Mesenchymal stem cell (in vitro differentiated cells and primary cell): ENCODE measurements at regions not wholly inside any gene's neighbourhood (a gene's known extent, or its start where the extent isn't known, plus 50 kb on each side); places are given as distances from the start of the nearest gene placed in this dataset.

Source experiments
- DNase-seq: peaks from one replicate; pipeline ENCODE4 v3.0.0-alpha.2; 2013
- H2AFZ ChIP-seq: one replicate; pipeline ENCODE4 v1.6.1; 2013; ENCODE audit warnings: low read depth, mild to moderate bottlenecking, control low read depth, inconsistent platforms, low read length, moderate library complexity
- H2AK5ac ChIP-seq: 2 replicates; pipeline ENCODE4 v1.6.1; 2013; ENCODE audit warnings: low read length, moderate library complexity, mild to moderate bottlenecking, inconsistent platforms; ENCODE audit not compliant: severe bottlenecking
- H2BK120ac ChIP-seq: one replicate; pipeline ENCODE4 v1.6.1; 2013; ENCODE audit warnings: low read depth, mild to moderate bottlenecking, inconsistent platforms, low read length, moderate library complexity
- H2BK12ac ChIP-seq, 2 experiments: one replicate each; pipeline ENCODE4 v1.6.1; 2013; ENCODE audit warnings: inconsistent platforms in 2 of 2, low read length in 2 of 2, mild to moderate bottlenecking in 2 of 2, moderate library complexity in 2 of 2, control low read depth in 1 of 2
- H2BK15ac ChIP-seq: one replicate; pipeline ENCODE4 v1.6.1; 2013; ENCODE audit warnings: mild to moderate bottlenecking, low read depth, inconsistent platforms; ENCODE audit not compliant: poor library complexity, severe bottlenecking
- H2BK5ac ChIP-seq: 2 replicates; pipeline ENCODE4 v1.6.1; 2013; ENCODE audit warnings: low read depth, mild to moderate bottlenecking, low read length, control low read depth, inconsistent platforms; ENCODE audit not compliant: poor library complexity, severe bottlenecking
- H3K14ac ChIP-seq, 2 experiments: one replicate each; pipeline ENCODE4 v1.6.1; 2013; ENCODE audit warnings: inconsistent platforms in 2 of 2, low read length in 2 of 2, control low read depth in 1 of 2, mild to moderate bottlenecking in 1 of 2, moderate library complexity in 1 of 2
- H3K18ac ChIP-seq, 2 experiments: one replicate each; pipeline ENCODE4 v1.6.1; 2013; ENCODE audit warnings: inconsistent platforms in 2 of 2, low read length in 2 of 2, control low read depth in 1 of 2, low read depth in 1 of 2, mild to moderate bottlenecking in 1 of 2
- H3K23ac ChIP-seq, 2 experiments: one replicate each; pipeline ENCODE4 v1.6.1; 2013; ENCODE audit warnings: inconsistent platforms in 2 of 2, low read length in 2 of 2, mild to moderate bottlenecking in 2 of 2, moderate library complexity in 2 of 2, control low read depth in 1 of 2
- H3K27ac ChIP-seq: 2 replicates; pipeline ENCODE4 v1.5.1; 2013; ENCODE audit warnings: mild to moderate bottlenecking, moderate library complexity, low read length, control low read depth, inconsistent platforms; ENCODE audit not compliant: poor library complexity, severe bottlenecking
- H3K27me3 ChIP-seq, 2 experiments: 2 replicates each; pipeline versions ENCODE4 v1.6.1 to v1.7.0; 2013; ENCODE audit warnings: low read length in 2 of 2, mild to moderate bottlenecking in 2 of 2, moderate library complexity in 2 of 2, control low read depth in 1 of 2, inconsistent platforms in 1 of 2; ENCODE audit not compliant: control insufficient read depth in 1 of 2, insufficient read depth in 1 of 2
- H3K36me3 ChIP-seq, 2 experiments: 2 replicates each; pipeline versions ENCODE4 v1.6.1 to v1.7.0; 2013; ENCODE audit warnings: low read length in 2 of 2, control low read depth in 1 of 2, inconsistent platforms in 1 of 2, low read depth in 1 of 2, mild to moderate bottlenecking in 1 of 2; ENCODE audit not compliant: insufficient read depth in 2 of 2, control insufficient read depth in 1 of 2
- H3K4ac ChIP-seq, 2 experiments: one replicate each; pipeline ENCODE4 v1.6.1; 2013; ENCODE audit warnings: inconsistent platforms in 2 of 2, low read length in 2 of 2, mild to moderate bottlenecking in 2 of 2, moderate library complexity in 2 of 2, control low read depth in 1 of 2, low read depth in 1 of 2
- H3K4me1 ChIP-seq: 2 replicates; pipeline ENCODE4 v1.6.1; 2013; ENCODE audit warnings: low read depth, low read length, control low read depth; ENCODE audit not compliant: control insufficient read depth, insufficient read depth
- H3K4me2 ChIP-seq: 2 replicates; pipeline ENCODE4 v1.6.1; 2013; ENCODE audit warnings: low read length, mild to moderate bottlenecking, inconsistent platforms; ENCODE audit not compliant: poor library complexity, severe bottlenecking
- H3K4me3 ChIP-seq, 2 experiments: 2 replicates each; pipeline versions ENCODE4 v1.5.1 to v1.7.0; 2013; ENCODE audit warnings: low read length in 2 of 2, mild to moderate bottlenecking in 2 of 2, control low read depth in 1 of 2, low read depth in 1 of 2; ENCODE audit not compliant: insufficient read depth in 1 of 2
- H3K79me1 ChIP-seq: replicated peaks from 2 replicates; pipeline ENCODE4 v1.6.1; 2013; ENCODE audit warnings: mild to moderate bottlenecking, control low read depth, low read length, inconsistent platforms; ENCODE audit not compliant: poor library complexity, severe bottlenecking
- H3K9ac ChIP-seq: 2 replicates; pipeline ENCODE4 v1.7.0; 2013; ENCODE audit warnings: mild to moderate bottlenecking, low read length, moderate library complexity
- H3K9me3 ChIP-seq: 2 replicates; pipeline ENCODE4 v1.7.0; 2013; ENCODE audit warnings: mild to moderate bottlenecking, low read length; ENCODE audit not compliant: control insufficient read depth
- H4K8ac ChIP-seq: one replicate; pipeline ENCODE4 v1.6.1; 2013; ENCODE audit warnings: inconsistent platforms, mild to moderate bottlenecking, low read length, moderate library complexity
- H4K91ac ChIP-seq: one replicate; pipeline ENCODE4 v1.6.1; 2013; ENCODE audit warnings: mild to moderate bottlenecking, low read length, inconsistent platforms
- WGBS: methylation state at CpG from one replicate; pipeline ENCODE4 v1.1.7; 2013; ENCODE audit warnings: mixed read lengths; 5-methylcytosine and 5-hydroxymethylcytosine counted together

GRCh38 chr19:29320086-29320485 lies 107.1 kb upstream of the UQCRFS1 start:
- H3K9ac ChIP-seq, result no peak overlapping the region
- no peak overlapping the region for H2BK12ac ChIP-seq
- H3K4me2 ChIP-seq, result no peak overlapping the region
- no peak overlapping the region for H3K4me3 ChIP-seq
- H2BK120ac ChIP-seq, result no peak overlapping the region
- H3K4me1 ChIP-seq, result no peaks in the 10 kb centered on the region
- H3K14ac ChIP-seq, result no peak overlapping the region
- no peak overlapping the region for H2BK5ac ChIP-seq
- no peak overlapping the region for H3K27ac ChIP-seq
- no peak overlapping the region for H2AK5ac ChIP-seq
- H3K79me1 ChIP-seq, result no peaks in the 10 kb centered on the region
- H4K8ac ChIP-seq, result no peak overlapping the region
- H3K27me3 ChIP-seq, result peaks cover 0 to 3% of the 10 kb centered on the region in 2 experiments
- DNase-seq, result no peak
- H3K23ac ChIP-seq, result no peak overlapping the region
- H2AFZ ChIP-seq, result no peak overlapping the region
- H3K4ac ChIP-seq, result no peak overlapping the region
- no peak overlapping the region for H4K91ac ChIP-seq
- H3K36me3 ChIP-seq, result no peaks in the 10 kb centered on the region
- no peaks in the 10 kb centered on the region for H3K9me3 ChIP-seq
- no peak overlapping the region for H2BK15ac ChIP-seq
- 66% methylated on average over 5 of the region's 5 CpGs for WGBS
- H3K18ac ChIP-seq, result no peak overlapping the region

GRCh38 chr19:29320618-29321017 lies 107.7 kb upstream of the UQCRFS1 start:
- Histone ChIP-seq H3K4me2 (no peak overlapping the region), H3K27ac (no peak overlapping the region), H2AFZ (no peak overlapping the region), H3K4ac (no peak overlapping the region), H2AK5ac (no peak overlapping the region), H3K79me1 (no peaks in the 10 kb centered on the region), H2BK5ac (no peak overlapping the region), H3K4me3 (no peak overlapping the region), H4K91ac (no peak overlapping the region), H3K27me3 (peaks cover 0 to 3% of the 10 kb centered on the region in 2 experiments), H3K9ac (no peak overlapping the region), H3K4me1 (no peaks in the 10 kb centered on the region), H2BK15ac (no peak overlapping the region), H3K18ac (no peak overlapping the region), H3K23ac (no peak overlapping the region), H4K8ac (no peak overlapping the region), H3K14ac (no peak overlapping the region), H3K36me3 (no peaks in the 10 kb centered on the region), H2BK120ac (no peak overlapping the region), H3K9me3 (no peaks in the 10 kb centered on the region), H2BK12ac (no peak overlapping the region)
- 82% methylated on average over 7 of the region's 7 CpGs for WGBS
- DNase-seq, result no peak

- H3K36me3 ChIP-seq, result no peaks in the 10 kb centered on the region
- no peak overlapping the region for H2AK5ac ChIP-seq
- no peaks in the 10 kb centered on the region for H3K79me1 ChIP-seq
- DNase-seq, result no peak
- no peak overlapping the region for H3K18ac ChIP-seq
- no peaks in the 10 kb centered on the region for H3K4me1 ChIP-seq
- no peak overlapping the region for H3K27ac ChIP-seq
- H4K91ac ChIP-seq, result no peak overlapping the region
- no peak overlapping the region for H3K14ac ChIP-seq
- no peak overlapping the region for H2BK120ac ChIP-seq
- no peak overlapping the region for H2BK5ac ChIP-seq
- no peak overlapping the region for H2BK12ac ChIP-seq
- no peak overlapping the region for H3K23ac ChIP-seq
- no peak overlapping the region for H3K4ac ChIP-seq
- no peak overlapping the region for H3K9ac ChIP-seq
- no peak overlapping the region for H4K8ac ChIP-seq
- H3K4me2 ChIP-seq, result no peak overlapping the region
- peaks cover 0 to 3% of the 10 kb centered on the region in 2 experiments for H3K27me3 ChIP-seq
- H2BK15ac ChIP-seq, result no peak overlapping the region
- H3K9me3 ChIP-seq, result no peaks in the 10 kb centered on the region
- WGBS, result no CpG with 5 or more reads among the region's 1 CpG
- H2AFZ ChIP-seq, result no peak overlapping the region
- no peak overlapping the region for H3K4me3 ChIP-seq
Measured at GRCh38 chr19:29321116-29321515, 108.2 kb upstream of the UQCRFS1 start.

- Histone ChIP-seq H3K4me3 (no peak overlapping the region), H3K23ac (no peak overlapping the region), H4K8ac (no peak overlapping the region), H3K36me3 (no peaks in the 10 kb centered on the region), H3K4me1 (no peaks in the 10 kb centered on the region), H3K4me2 (no peak overlapping the region), H2BK5ac (no peak overlapping the region), H3K9me3 (no peaks in the 10 kb centered on the region), H3K27ac (no peak overlapping the region), H2BK15ac (no peak overlapping the region), H3K4ac (no peak overlapping the region), H3K18ac (no peak overlapping the region), H3K27me3 (peaks cover 0 to 3% of the 10 kb centered on the region in 2 experiments), H3K9ac (no peak overlapping the region), H3K79me1 (no peaks in the 10 kb centered on the region), H2BK120ac (no peak overlapping the region), H2BK12ac (no peak overlapping the region), H2AK5ac (no peak overlapping the region), H3K14ac (no peak overlapping the region), H2AFZ (no peak overlapping the region), H4K91ac (no peak overlapping the region)
- no peak for DNase-seq
- WGBS, result 80% methylated on average over 9 of the region's 9 CpGs
Measured at GRCh38 chr19:29323021-29323430, 110.1 kb upstream of the UQCRFS1 start.
